IMR-90 (cell line): ENCODE measurements at regions not wholly inside any gene's neighbourhood (a gene's known extent, or its start where the extent isn't known, plus 50 kb on each side); places are given as distances from the start of the nearest gene placed in this dataset.

Source experiments
- ATAC-seq: fragments of 200-7000 bp; cut with Tn5 transposase; 2 replicates; pipeline ENCODE4 v1.9.1; 2020; ENCODE audit warnings: low read depth, mild to moderate bottlenecking, moderate library complexity
- BruUV-seq: library from RNA; stranded (reverse); fragments of 400-500 nt; replicated peaks from 2 replicates; lab custom pipeline; 2021; lab: Mats Ljungman, UMichigan
- CTCF ChIA-PET: fragments of 300-600 bp; formaldehyde crosslinking; extraction: SDS; loops from one replicate; lab custom pipeline; 2021; ENCODE audit warnings: antibody characterized with exemption; lab: Yijun Ruan, JAX
- POLR2A ChIA-PET: fragments of 300-600 bp; sonication (Branson Sonifier 250); formaldehyde crosslinking; loops from one replicate; lab custom pipeline; 2022; ENCODE audit warnings: antibody characterized with exemption; ENCODE audit not compliant: unreplicated experiment; lab: Charles Lee
- DNase-seq: peaks from one replicate; pipeline ENCODE4 v3.0.0; 2013
- H2AFZ ChIP-seq: replicated peaks from 2 replicates; pipeline ENCODE3; 2013; ENCODE audit warnings: low read length, mild to moderate bottlenecking; ENCODE audit not compliant: poor library complexity
- H2AK5ac ChIP-seq: 2 replicates; pipeline ENCODE4 v1.6.1; 2013; ENCODE audit warnings: low read depth, low read length, inconsistent platforms
- H2AK9ac ChIP-seq: replicated peaks from 2 replicates; pipeline ENCODE3; 2013; ENCODE audit warnings: mild to moderate bottlenecking, low read depth, low read length, moderate library complexity; ENCODE audit not compliant: poor library complexity
- H2BK120ac ChIP-seq: 2 replicates; pipeline ENCODE4 v1.6.1; 2013; ENCODE audit warnings: low read depth, low read length, inconsistent platforms
- H2BK15ac ChIP-seq: 3 replicates; pipeline ENCODE4 v1.6.1; 2013; ENCODE audit warnings: low read depth, low read length, inconsistent platforms
- H2BK20ac ChIP-seq: 2 replicates; pipeline ENCODE4 v1.6.1; 2013; ENCODE audit warnings: low read depth, mild to moderate bottlenecking, inconsistent platforms, low read length, moderate library complexity
- H2BK5ac ChIP-seq: 2 replicates; pipeline ENCODE4 v1.6.1; 2013; ENCODE audit warnings: mild to moderate bottlenecking, low read depth, low read length, inconsistent platforms; ENCODE audit not compliant: poor library complexity, severe bottlenecking
- H3K14ac ChIP-seq: replicated peaks from 2 replicates; pipeline ENCODE4 v1.6.1; 2013; ENCODE audit warnings: low read depth, low read length, inconsistent platforms
- H3K18ac ChIP-seq: 2 replicates; pipeline ENCODE4 v1.6.1; 2013; ENCODE audit warnings: low read depth, low read length, control low read depth
- H3K23ac ChIP-seq: 2 replicates; pipeline ENCODE4 v1.6.1; 2013; ENCODE audit warnings: low read depth, low read length, inconsistent platforms
- H3K27ac ChIP-seq: 2 replicates; pipeline ENCODE4 v1.5.1; 2013; ENCODE audit warnings: mild to moderate bottlenecking, control low read depth, low read length; ENCODE audit not compliant: insufficient read depth
- H3K27me3 ChIP-seq: 2 replicates; pipeline ENCODE4 v1.6.1; 2013; ENCODE audit warnings: low read length; ENCODE audit not compliant: control insufficient read depth, insufficient read depth
- H3K36me3 ChIP-seq: 2 replicates; pipeline ENCODE4 v1.6.1; 2013; ENCODE audit warnings: low read length, mixed read lengths; ENCODE audit not compliant: control insufficient read depth, insufficient read depth
- H3K4ac ChIP-seq: 2 replicates; pipeline ENCODE4 v1.6.1; 2013; ENCODE audit warnings: low read depth, low read length, inconsistent platforms
- H3K4me1 ChIP-seq: 2 replicates; pipeline ENCODE4 v1.6.1; 2013; ENCODE audit warnings: low read length, mixed read lengths; ENCODE audit not compliant: control insufficient read depth, insufficient read depth
- H3K4me2 ChIP-seq: 2 replicates; pipeline ENCODE4 v1.6.1; 2013; ENCODE audit warnings: low read depth, mild to moderate bottlenecking, control low read depth, low read length, moderate library complexity
- H3K4me3 ChIP-seq: 2 replicates; pipeline ENCODE4 v1.5.1; 2013; ENCODE audit warnings: low read depth, mild to moderate bottlenecking, control low read depth, low read length, moderate library complexity; ENCODE audit not compliant: insufficient read depth
- H3K56ac ChIP-seq: 2 replicates; pipeline ENCODE4 v1.6.1; 2013; ENCODE audit warnings: low read length, inconsistent platforms; ENCODE audit not compliant: insufficient read depth; ENCODE audit errors: extremely low read depth
- H3K79me1 ChIP-seq, 2 experiments: 2 replicates each; pipeline ENCODE4 v1.6.1; 2013; ENCODE audit warnings: low read length in 2 of 2, inconsistent platforms in 1 of 2, low read depth in 1 of 2
- H3K9ac ChIP-seq: 2 replicates; pipeline ENCODE4 v1.6.1; 2013; ENCODE audit warnings: low read depth, low read length, control low read depth
- H3K9me1 ChIP-seq: 2 replicates; pipeline ENCODE4 v1.6.1; 2013; ENCODE audit warnings: low read length, inconsistent platforms; ENCODE audit not compliant: insufficient read depth
- H3K9me3 ChIP-seq: 2 replicates; pipeline ENCODE4 v1.6.1; 2013; ENCODE audit warnings: low read length; ENCODE audit not compliant: control insufficient read depth, insufficient read depth
- H4K20me1 ChIP-seq: 2 replicates; pipeline ENCODE4 v1.6.1; 2013; ENCODE audit warnings: low read length, inconsistent platforms; ENCODE audit not compliant: insufficient read depth
- H4K5ac ChIP-seq: 2 replicates; pipeline ENCODE4 v1.6.1; 2013; ENCODE audit warnings: mild to moderate bottlenecking, low read depth, low read length, control low read depth
- H4K8ac ChIP-seq, 2 experiments: 2 replicates each; pipeline ENCODE4 v1.6.1; 2013; ENCODE audit warnings: low read depth in 2 of 2, low read length in 2 of 2, control low read depth in 1 of 2, inconsistent platforms in 1 of 2
- H4K91ac ChIP-seq: 2 replicates; pipeline ENCODE4 v1.6.1; 2013; ENCODE audit warnings: low read depth, low read length, inconsistent platforms; ENCODE audit not compliant: insufficient read depth
- BHLHE40 ChIP-seq: fragments of 150-350 bp; IDR thresholded peaks from 2 replicates; pipeline ENCODE4 v1.6.1; 2016; ENCODE audit warnings: mild to moderate bottlenecking, low read depth, low read length
- CHD1 ChIP-seq: IDR thresholded peaks from 2 replicates; pipeline ENCODE4 v1.6.1; 2012; ENCODE audit warnings: low read depth, low read length, improper control_type of control experiment
- RAD21 ChIP-seq: IDR thresholded peaks from 2 replicates; pipeline ENCODE4 v1.6.1; 2012; ENCODE audit warnings: low read length, improper control_type of control experiment
- RCOR1 ChIP-seq: IDR thresholded peaks from 2 replicates; pipeline ENCODE4 v1.6.1; 2012; ENCODE audit warnings: mild to moderate bottlenecking, low read length, improper control_type of control experiment; ENCODE audit not compliant: insufficient replicate concordance
- USF2 ChIP-seq: fragments of 150-350 bp; IDR thresholded peaks from 2 replicates; pipeline ENCODE4 v1.6.1; 2017; ENCODE audit warnings: mild to moderate bottlenecking, antibody characterized with exemption, low read length, low read depth
- WGBS, 2 experiments: methylation state at CpG; one replicate each; pipeline versions ENCODE4 v1.1.5 to v1.1.7; 2013; ENCODE audit warnings: missing lambda C conversion rate in 2 of 2; ENCODE audit not compliant: insufficient read length in 1 of 2; ENCODE audit errors: extremely low coverage in 2 of 2; 5-methylcytosine and 5-hydroxymethylcytosine counted together
- dilution Hi-C: fragments of 300-500 bp; cut with HindIII; formaldehyde crosslinking; loops from one replicate; pipeline ENCODE4 v1.14.3; 2018; ENCODE audit warnings: low sequenced_read_pairs; ENCODE audit not compliant: unreplicated experiment
- in situ Hi-C: fragments of 300-500 bp; cut with MboI; formaldehyde crosslinking; loops from 3 replicates; pipeline ENCODE4 v1.14.3; 2019; ENCODE audit warnings: low sequenced_read_pairs, inconsistent platforms, mixed read lengths
- intact Hi-C: fragments of 100-400 bp; cut with micrococcal nuclease; formaldehyde crosslinking; loops from 2 replicates; pipeline ENCODE4 v1.10.0; 2022

DNA sequence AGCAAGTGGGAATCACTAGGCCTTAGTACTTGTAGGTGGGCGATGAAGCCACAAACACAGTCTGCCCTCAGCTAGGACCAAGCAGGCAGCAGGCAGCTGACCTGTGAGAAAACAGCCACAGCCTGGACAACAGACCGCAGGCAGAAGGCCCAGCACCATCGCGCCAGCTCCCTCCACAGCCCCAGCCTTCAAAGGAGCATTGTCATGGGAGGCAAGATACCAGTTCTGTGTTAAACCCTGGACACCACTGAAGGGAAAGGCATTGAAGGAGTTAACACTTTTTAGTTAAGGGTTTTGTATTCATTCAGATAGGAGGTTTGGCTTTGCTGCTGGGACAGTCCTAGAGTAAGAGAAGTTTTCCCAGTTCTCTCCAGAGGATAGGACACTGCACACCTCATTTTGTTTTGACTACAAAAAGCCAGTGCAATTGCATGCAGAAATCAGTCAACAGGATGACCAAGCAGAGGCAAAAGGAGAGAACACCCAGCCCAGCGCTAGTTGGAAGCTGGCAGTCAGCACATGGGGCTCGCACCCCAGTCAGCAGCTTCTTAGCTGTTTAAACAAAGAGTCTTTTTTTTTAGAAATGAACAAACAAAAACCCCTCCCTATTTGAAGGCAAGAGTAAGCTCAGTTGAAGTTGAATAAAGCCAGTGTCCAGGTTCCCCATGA lies 286.1 kb upstream of the TPM1 start:
- Histone ChIP-seq H2BK120ac (no peak overlapping the region), H3K36me3 (peaks cover 8% of the 10 kb centered on the region; the same call in 1 of the 2 replicates), H4K20me1 (peaks cover 13% of the 10 kb centered on the region; the same call in 1 of the 2 replicates), H3K56ac (no peak overlapping the region), H3K9me3 (no peaks in the 10 kb centered on the region), H3K27me3 (no peaks in the 10 kb centered on the region), H3K4me3 (no peak overlapping the region), H3K9ac (no peak overlapping the region), H3K27ac (no peak overlapping the region), H3K23ac (no peak overlapping the region), H2BK15ac (no peak overlapping the region), H4K8ac (no peak overlapping the region), H2AK9ac (no peak overlapping the region), H3K4me1 (peaks cover 12% of the 10 kb centered on the region), H2AFZ (no peak overlapping the region), H3K4ac (no peak overlapping the region), H2BK20ac (no peak overlapping the region), H2BK5ac (no peak overlapping the region), H3K18ac (no peak overlapping the region), H4K5ac (no peak overlapping the region), H3K14ac (no peak overlapping the region), H2AK5ac (no peak overlapping the region), H3K4me2 (no peak overlapping the region), H4K91ac (no peak overlapping the region), H3K79me1 (no peaks in the 10 kb centered on the region), H3K9me1 (no peaks in the 10 kb centered on the region)
- no peak for TF ChIP-seq USF2
- TF ChIP-seq RAD21: no peak
- TF ChIP-seq CHD1: no peak
- TF ChIP-seq RCOR1: no peak
- no peak for TF ChIP-seq BHLHE40
- in situ Hi-C loops: no loop called here
- intact Hi-C loops: no loop called here
- no peak for DNase-seq
- POLR2A ChIA-PET: no interaction called here
- no CpG with 5 or more reads among the region's 6 CpGs for WGBS, 2 experiments
- dilution Hi-C loops: no loop called here
- no TSS peak for BruUV-seq
- CTCF ChIA-PET: interaction anchor here (1.5 to 3.5 kb wide), 2 partner anchors 9 to 14 kb away, joined by 3 to 18 read pairs; no protein-coding TSS in a partner anchor
- no peak for ATAC-seq
